ENCODE measurements at regions not wholly inside any gene's neighbourhood (a gene's known extent, or its start where the extent isn't known, plus 50 kb on each side); places are given as distances from the start of the nearest gene placed in this dataset.
"Not testable (repeated sequence)": the region's sequence is repeated elsewhere in the genome, so short reads cannot be mapped to it uniquely, and the experiment has no call there.

DNA sequence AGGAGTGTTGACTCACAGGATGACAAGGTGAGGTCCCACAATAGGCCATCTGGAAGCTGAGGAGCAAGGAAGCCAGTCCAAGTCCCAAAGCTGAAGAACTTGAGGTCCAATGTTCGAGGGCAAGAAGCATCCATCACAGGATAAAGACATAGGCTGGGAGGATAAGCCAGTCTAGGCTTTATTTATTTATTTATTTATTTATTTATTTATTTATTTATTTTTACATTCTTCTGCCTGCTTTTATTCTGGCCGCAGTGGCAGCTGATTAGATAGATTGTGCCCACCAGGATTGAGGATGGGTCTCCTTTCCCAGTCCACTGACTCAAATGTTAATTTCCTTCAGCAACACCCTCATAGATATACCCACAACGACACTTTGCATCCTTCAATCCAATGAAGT lies 472.2 kb upstream of the DPPA4 start:
- no peak for DNase-seq

DNA sequence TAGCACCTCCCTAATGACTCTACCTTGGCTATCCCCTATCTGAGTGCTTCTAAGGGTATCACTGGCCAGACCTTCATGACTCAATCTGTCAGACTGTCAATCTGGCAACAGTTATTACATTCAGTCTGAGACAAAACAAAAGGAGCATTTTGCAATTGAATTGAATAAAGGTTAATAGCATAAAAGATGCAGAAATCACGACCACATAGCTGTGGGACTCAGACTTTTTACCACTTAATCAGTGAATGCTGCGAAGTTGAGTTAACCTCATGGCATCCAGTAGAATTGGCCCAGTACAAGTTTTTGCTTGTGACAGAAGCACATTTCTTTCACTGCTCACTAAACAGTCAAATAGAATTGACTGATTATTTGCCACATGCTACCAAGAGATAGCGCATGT lies 480.7 kb upstream of the DPPA4 start:
- DNase-seq: no peak

GRCh38 chr3:109819734-109820133 lies 482.4 kb upstream of the DPPA4 start:
- peak; percentile 84 for DNase-seq

DNA sequence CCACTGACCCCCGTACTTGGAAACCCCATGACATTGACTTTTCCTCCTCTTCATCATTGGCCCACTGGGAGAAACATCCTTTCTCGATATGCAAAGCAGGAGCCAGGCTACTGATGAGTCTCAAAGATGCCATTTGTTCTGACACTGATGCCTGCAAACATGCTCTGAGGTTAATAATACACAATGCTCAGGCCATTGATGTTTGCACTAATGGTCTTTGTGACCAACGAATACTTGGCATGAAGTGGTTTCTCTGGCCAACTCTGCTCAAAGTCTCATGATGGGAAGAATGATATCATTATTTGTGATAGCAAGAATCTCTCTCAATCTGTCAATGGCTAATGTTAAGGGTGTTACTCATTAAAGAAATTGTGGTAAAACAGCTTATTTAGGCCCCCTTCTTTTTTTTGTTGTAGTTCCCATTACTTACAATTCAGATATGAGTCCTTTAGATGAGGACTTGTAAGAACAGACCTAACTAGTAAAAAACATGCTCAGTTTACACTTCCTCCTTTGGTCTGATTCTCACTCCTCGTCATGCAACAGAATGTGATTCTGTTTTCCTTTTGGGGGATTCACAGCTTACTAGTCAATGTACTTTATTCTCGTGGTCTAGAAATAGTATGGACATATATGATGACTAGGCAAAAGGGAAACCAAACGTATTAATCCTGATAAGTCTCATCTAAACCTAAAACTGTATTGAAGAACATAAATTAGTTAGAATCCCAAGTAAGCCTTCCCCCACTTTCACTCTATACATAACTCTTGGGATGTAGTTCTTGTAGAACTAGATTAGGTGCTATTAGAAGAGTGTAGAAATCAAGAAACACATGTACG lies 488.8 kb upstream of the DPPA4 start:
- no peak for DNase-seq

DNA sequence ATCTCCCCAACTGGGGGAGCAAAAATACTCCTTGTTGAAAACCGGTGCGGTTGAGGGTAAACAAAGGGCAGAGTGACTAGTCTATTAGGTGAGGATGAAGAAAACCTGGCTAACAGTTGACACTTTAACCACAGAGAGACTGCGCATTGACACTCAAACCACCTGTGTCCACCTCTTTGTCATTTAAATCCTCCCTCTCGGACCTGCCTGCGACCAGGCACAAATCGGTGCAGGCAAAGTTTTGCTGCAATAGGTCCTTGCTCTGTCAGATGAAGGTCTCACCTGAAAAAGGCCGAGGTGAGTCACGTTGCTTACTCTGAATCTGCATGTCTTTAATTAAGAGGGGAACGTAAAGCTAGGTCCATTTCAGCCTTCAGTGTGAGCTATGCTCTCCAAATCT lies 494.1 kb upstream of the DPPA4 start:
- no peak for DNase-seq

- no peak for DNase-seq
Measured at GRCh38 chr3:109835958-109836357, 498.6 kb upstream of the DPPA4 start.

DNA sequence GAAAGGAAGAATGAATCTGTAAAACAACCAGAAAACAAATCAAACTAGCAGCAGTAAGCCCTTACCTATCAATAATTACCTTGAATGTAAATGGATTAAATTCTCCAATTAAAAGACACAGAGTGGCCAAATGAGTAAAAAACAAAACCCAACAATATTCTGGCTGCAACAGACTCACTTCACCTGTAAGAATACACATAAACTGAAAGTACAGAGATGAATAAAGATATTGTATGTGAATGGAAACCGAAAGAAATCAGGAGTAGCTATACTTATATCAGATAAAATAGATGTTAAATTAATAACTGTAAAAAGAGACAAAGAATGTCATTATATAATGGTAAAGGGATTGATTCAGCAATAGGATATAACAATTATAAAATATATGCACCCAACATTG lies 514.5 kb upstream of the DPPA4 start:
- no peak for DNase-seq

DNA sequence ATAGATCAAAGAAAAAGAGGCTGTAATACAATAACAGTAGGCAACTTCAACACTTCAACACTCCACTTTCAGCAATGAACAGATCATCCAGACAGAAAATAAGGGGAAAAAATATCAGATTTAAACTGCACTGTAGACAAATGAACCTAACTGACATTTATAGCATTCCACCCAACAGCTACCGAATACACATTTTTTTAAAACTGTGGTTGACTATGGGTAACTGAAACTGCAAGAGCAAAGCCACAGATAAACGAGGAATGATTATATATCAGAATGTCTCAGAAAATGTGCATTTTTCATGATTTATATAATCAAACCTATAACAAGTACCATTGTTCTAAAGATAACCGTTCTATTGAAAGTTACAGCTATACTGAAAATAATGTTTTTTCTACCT lies 514.9 kb upstream of the DPPA4 start:
- no peak for DNase-seq

DNA sequence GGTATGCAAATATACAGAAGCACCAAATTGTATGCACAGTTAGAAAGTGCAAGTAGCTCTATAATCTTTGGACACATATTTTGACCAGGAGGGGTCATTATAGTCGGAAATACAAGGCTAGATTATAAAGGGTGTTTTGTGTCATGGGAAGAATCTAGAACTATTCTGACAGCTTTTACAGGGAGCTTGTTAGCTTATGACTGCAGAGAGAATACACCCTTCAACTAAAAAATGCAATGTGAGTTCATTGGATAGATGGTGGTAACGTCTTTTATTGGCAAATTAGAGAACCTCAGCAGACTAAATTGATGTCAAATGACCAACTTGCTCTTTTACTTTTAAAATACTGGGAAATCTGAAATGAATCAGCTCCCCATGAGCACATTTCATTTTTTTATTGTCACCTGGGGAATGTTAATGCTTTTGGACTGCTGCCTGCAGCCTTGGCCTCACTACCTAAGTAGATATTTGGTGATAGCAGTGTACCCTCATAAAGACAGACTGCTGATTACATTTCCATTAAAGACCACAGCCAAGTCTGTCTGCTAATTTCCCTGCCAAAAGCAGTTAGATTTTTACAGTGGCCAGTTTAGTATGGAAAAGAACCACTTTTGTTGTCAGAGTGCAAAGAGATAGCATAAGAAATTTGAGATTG lies 515.9 kb upstream of the DPPA4 start:
- DNase-seq: no peak

DNA sequence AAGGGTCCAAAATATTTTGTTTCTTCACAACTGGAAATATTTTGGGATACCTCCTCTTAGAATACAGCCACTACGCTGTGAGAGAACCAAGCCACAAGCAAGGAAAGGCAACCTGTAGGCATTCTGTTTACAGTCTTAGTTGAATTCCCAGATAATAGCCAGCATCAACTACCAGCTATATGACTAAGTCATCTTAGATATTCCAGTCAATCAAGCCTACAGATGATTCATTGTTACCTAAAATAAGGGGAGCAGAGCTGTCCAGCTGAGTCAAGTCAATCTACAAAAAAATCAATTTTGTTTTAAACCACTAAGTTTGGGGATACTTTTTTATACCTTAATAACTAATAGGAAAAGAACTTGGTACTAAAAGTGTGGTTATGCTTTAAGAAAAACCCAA lies 526.4 kb upstream of the DPPA4 start:
- DNase-seq: peak; percentile 12

GRCh38 chr3:109864452-109864851 lies 527.1 kb upstream of the DPPA4 start:
- DNase-seq: no peak

DNA sequence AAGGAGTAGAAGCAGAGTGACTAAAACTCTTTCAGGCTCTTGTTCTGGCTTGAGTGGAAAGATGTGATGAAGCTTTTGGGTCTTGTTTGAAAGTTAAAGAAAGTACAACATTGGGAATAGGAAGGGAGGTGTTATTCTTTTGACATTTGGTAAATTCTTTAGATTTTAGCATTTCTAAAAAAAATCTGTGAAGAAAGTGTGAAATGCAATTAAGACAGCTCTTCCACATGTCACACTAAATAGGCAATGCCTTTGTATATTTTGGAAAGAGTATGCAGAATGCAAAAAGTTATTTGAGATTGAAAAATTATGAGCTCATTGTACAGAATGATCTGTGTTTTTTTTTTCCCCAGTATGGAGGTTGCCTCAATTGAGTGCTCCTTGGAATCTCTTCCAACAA lies 532.2 kb upstream of the DPPA4 start:
- no peak for DNase-seq

DNA sequence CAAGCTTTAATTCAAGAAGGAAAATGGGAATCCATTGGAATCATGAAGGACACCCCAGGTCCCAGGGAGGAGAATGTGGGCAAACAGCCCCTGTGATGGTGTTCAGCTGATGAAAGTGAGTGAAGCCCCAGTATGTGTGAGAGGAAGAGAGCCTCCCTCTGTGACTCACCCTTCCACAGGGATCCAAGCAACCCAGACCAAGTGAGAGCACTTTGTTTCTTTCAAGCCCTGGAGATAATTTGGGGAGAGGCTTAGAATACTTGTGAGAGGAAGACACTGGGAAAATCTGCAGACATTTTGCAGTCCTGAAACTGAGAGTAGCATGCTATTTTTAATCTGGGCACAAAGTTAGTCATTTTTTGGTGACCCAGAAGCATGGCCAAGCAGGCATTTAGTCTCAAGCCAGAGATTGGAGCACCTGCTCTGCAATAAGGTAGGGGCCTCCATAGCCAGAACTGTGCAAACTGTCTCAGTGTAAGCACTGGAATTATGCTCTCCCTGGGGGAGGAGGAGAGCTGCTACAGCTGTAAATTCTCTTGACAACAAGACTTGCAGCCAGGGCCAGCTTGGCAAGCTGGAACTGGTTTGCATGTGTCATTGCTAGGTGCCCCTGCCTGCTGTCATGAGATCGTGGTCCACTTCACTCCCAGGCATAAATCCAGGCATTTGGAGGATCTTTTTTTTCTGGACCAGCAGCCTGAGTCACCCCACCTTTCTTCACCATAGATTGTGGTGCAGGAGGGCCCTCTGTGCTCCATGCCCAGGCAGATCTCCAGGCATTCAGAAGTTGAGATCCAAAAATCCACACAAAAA lies 537.8 kb upstream of the DPPA4 start:
- no peak for DNase-seq

DNA sequence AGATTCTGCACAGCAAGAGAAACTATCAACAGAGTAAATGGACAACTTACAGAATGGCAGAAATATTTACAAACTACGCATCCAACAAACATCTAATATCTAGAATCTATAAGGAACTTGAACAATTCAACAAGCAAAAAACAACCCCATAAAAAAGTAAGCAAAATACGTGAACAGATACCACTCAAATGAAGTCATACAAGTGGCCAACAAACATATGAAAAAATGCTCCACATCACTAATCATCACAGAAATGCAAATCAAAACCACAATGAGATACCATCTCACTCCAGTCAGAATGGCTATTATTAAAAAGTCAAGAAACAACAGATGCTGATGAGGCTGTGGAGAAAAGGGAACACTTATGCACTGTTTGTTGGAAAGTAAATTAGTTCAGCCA lies 540.3 kb upstream of the DPPA4 start:
- not testable (repeated sequence) for DNase-seq

DNA sequence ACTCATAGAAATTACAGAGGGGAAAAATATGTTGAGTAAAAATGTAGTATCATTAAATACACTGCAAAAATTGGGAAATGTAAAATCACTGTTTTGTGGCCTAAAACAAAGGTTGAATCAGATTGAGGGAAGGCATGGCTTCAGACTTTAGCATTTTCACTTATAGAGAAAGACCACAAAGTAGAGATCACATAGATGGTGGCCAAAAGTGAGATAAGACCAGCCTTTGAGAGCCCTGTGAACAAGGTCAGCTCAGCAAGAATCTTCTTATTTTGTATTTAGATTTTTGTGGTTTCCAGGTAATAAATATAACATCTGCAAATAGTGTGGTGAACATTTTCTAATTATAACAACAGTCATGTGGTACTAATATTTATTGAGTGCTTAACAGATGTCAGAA lies 544.8 kb upstream of the DPPA4 start:
- DNase-seq: no peak

DNA sequence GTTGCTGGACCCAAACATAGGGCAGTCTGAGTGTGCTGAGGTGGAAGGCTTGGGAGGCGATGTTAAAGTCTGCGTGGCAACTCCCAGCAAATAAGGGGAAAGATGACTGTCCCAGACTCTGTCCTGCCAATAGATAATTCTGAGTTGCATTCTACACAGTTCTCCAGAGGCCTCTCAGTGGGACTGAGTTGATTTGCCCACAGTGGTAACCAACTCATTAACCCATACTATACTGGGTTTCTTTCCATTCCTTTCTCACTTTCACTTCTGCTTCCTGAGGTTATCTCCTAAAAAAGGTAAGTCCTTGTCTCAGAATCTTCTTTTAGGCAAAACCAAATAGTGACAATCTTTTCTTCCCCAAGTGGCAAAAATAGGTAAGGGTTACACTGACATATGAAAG lies 549.9 kb upstream of the DPPA4 start:
- DNase-seq: no peak

DNA sequence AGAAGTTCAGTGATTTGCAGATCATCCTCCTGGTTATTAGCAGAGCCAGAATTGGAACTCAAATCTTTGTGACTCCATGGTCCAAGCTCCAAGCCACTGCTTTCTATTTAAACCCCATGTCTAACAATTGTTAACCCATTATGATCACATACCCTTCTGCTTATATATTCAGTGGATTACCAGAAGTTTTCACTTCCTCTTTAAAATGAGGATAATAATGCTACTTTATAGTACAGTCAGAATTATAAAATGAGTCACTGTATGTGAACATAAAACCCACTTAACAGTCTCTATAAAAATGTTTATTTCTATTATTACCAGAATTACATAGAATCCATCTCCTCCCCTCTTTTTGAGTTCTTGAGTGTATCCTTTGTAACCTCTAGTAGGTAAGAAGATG lies 550.7 kb upstream of the DPPA4 start:
- DNase-seq: no peak

DNA sequence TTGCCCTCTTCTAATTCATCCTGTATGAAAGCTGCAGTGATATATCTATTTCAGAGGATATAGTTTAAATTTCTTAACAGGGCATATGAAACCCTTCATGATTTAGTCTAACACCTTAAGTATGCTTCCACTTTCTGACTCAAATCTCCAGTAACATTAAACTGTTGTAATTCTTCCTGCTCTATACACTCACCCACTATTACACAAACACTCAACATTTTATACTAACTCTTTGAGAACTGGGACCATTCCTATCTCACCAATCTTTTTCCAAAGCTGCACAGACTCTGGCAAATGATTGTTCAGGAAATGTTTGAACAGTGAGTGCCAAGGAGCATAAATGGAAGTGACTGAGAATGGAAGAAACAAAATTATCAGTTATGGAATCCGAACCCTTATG lies 560.4 kb upstream of the DPPA4 start:
- no peak for DNase-seq

DNA sequence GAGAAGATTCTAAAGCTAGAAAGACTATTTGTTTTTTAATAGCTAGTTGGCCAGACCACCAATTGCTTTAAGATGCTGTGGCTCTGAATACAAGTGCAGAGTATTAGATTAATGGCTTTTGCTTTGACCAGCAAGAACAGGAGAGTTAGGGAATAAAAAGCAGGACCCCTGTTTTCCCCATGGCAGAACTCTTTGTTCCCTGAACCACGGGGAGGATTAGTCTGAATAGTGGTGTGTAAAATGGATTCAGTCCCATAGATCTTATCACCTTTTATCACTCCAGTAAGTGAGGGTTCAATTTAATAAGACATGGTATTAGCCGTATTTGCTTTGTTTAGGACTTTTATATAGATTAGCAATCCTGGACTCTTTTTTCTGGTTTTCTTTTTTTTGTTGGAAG lies 562.6 kb upstream of the DPPA4 start:
- DNase-seq: no peak

DNA sequence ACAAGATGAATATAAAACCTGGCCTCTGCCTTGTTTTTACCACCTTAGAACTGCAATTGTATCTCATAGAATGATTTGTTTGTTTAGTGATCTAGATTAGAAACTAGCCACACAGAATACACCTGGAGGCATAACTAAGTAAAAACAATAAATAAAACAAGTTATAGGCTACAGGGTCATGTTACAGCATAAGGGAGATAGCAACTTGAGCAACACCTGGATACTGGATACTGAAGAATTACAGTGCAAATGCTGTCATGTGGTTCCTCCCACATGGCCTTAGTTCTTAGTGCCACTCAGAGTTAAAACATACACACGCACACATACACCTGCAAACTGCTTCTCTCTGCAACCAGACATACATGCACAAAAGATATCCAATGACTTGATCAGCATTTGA lies 563.4 kb upstream of the DPPA4 start:
- no peak for DNase-seq

DNA sequence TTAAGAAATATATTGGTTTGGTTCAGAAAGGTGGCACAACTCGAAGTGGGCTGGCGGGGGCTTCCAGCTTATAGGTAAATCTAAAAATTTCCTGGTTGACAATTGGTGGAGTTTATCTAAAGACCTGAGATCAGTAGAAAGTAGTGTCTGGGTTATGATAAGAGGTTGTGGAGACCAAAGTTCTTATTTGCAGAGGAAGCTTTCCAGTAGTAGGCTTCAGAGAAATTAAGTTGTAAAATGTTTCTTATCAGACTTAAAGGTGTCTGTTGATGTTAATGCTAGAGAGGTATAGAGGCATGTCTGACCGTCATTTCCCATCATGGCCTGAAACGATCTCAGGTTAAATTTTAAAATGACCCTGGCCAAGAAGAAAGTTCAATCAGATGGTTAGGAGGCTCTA lies 565.2 kb upstream of the DPPA4 start:
- no peak for DNase-seq

DNA sequence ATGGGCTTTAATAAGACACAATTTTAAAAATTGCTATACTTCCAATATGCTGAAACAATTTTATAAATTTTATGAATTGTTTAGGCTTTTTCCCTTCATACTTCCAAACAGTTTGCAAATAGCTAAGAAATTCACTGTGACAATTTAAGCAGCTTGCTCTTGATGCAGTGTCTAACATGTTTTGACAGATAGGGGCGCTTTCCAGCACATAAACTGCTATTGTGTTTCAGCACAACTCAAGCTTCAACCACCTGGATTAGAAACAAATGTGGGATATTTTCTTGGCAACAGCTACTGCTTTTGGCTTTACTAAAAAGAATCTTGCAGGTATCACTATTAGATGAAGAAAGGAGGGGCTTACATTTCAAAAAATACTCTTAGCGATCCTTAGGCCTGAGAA lies 565.8 kb upstream of the DPPA4 start:
- DNase-seq: peak; percentile 6

GRCh38 chr3:109910772-109911171 lies 573.4 kb upstream of the DPPA4 start:
- DNase-seq: peak; percentile 52

DNA sequence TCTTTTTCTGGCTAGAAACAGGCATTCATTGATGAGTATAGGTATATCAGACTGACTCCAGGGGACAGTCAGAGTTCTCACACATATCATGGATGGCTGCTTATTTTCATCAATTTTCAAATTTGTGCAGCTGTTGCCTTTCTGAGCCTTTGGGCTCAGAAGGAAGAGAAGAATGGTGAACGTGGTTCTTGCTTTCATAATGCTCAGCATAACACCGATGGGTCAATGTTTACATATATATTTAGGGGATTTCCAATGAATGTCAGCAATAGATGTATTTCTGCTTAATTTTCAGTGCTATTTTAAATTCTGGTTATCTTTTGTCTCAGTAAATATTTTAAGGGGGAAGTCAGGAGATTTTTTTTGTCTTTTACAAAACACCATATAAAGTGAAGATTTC lies 581.4 kb upstream of the DPPA4 start:
- DNase-seq: no peak

Data from NCI-H82 (cell line).